ENCODE measurements at regions not wholly inside any gene's neighbourhood (a gene's known extent, or its start where the extent isn't known, plus 50 kb on each side); places are given as distances from the start of the nearest gene placed in this dataset.
A peak's percentile ranks its signal among the peaks of the same experiment; 100 is the strongest.

- peak overlapping the region; percentile 36 for H3K4me3 ChIP-seq (ENCODE audit: low read depth, low read length)
- peaks cover 9% of the 10 kb centered on the region for H3K4me1 ChIP-seq (ENCODE audit: control insufficient read depth, insufficient read depth, low read length)
- no peaks in the 10 kb centered on the region for H3K27me3 ChIP-seq (ENCODE audit: control insufficient read depth, insufficient read depth, low read length)
- H3K9me3 ChIP-seq (ENCODE audit: control insufficient read depth, insufficient read depth, low read length), result no peaks in the 10 kb centered on the region
- H3K9ac ChIP-seq (ENCODE audit: low read depth, low read length), result no peak overlapping the region
- H3K36me3 ChIP-seq (ENCODE audit: control insufficient read depth, insufficient read depth, low read length), result no peaks in the 10 kb centered on the region
Measured at GRCh38 chr6:27066802-27067201, 180.7 kb upstream of the PRSS16 start.

GRCh38 chr6:27073441-27073840 lies 174.1 kb upstream of the PRSS16 start:
- no peak overlapping the region for H3K4me3 ChIP-seq (ENCODE audit: low read depth, low read length)
- no peaks in the 10 kb centered on the region for H3K27me3 ChIP-seq (ENCODE audit: control insufficient read depth, insufficient read depth, low read length)
- H3K9ac ChIP-seq (ENCODE audit: low read depth, low read length), result no peak overlapping the region
- H3K4me1 ChIP-seq (ENCODE audit: control insufficient read depth, insufficient read depth, low read length), result no peaks in the 10 kb centered on the region
- no peaks in the 10 kb centered on the region for H3K36me3 ChIP-seq (ENCODE audit: control insufficient read depth, insufficient read depth, low read length)
- no peaks in the 10 kb centered on the region for H3K9me3 ChIP-seq (ENCODE audit: control insufficient read depth, insufficient read depth, low read length)

- no peaks in the 10 kb centered on the region for H3K27me3 ChIP-seq (ENCODE audit: control insufficient read depth, insufficient read depth, low read length)
- no peaks in the 10 kb centered on the region for H3K9me3 ChIP-seq (ENCODE audit: control insufficient read depth, insufficient read depth, low read length)
- H3K36me3 ChIP-seq (ENCODE audit: control insufficient read depth, insufficient read depth, low read length), result no peaks in the 10 kb centered on the region
- H3K4me3 ChIP-seq (ENCODE audit: low read depth, low read length), result no peak overlapping the region
- H3K4me1 ChIP-seq (ENCODE audit: control insufficient read depth, insufficient read depth, low read length), result no peaks in the 10 kb centered on the region
- H3K9ac ChIP-seq (ENCODE audit: low read depth, low read length), result no peak overlapping the region
Measured at GRCh38 chr6:27076116-27076515, 171.4 kb upstream of the PRSS16 start.

- H3K36me3 ChIP-seq (ENCODE audit: control insufficient read depth, insufficient read depth, low read length), result no peaks in the 10 kb centered on the region
- H3K9me3 ChIP-seq (ENCODE audit: control insufficient read depth, insufficient read depth, low read length), result no peaks in the 10 kb centered on the region
- peak overlapping the region; percentile 28 for H3K9ac ChIP-seq (ENCODE audit: low read depth, low read length)
- H3K4me1 ChIP-seq (ENCODE audit: control insufficient read depth, insufficient read depth, low read length), result no peaks in the 10 kb centered on the region
- peak overlapping the region; percentile 58 for H3K4me3 ChIP-seq (ENCODE audit: low read depth, low read length)
- no peaks in the 10 kb centered on the region for H3K27me3 ChIP-seq (ENCODE audit: control insufficient read depth, insufficient read depth, low read length)
Measured at GRCh38 chr6:27078734-27079357, 168.7 kb upstream of the PRSS16 start.

- Histone ChIP-seq H3K36me3 (ENCODE audit: control insufficient read depth, insufficient read depth, low read length) (no peaks in the 10 kb centered on the region), H3K27me3 (ENCODE audit: control insufficient read depth, insufficient read depth, low read length) (no peaks in the 10 kb centered on the region), H3K9me3 (ENCODE audit: control insufficient read depth, insufficient read depth, low read length) (no peaks in the 10 kb centered on the region), H3K9ac (ENCODE audit: low read depth, low read length) (no peak overlapping the region), H3K4me1 (ENCODE audit: control insufficient read depth, insufficient read depth, low read length) (no peaks in the 10 kb centered on the region), H3K4me3 (ENCODE audit: low read depth, low read length) (no peak overlapping the region)
Measured at GRCh38 chr6:27081188-27081587, 166.3 kb upstream of the PRSS16 start.

GRCh38 chr6:27081931-27082330 lies 165.6 kb upstream of the PRSS16 start:
- H3K9ac ChIP-seq (ENCODE audit: low read depth, low read length), result no peak overlapping the region
- H3K27me3 ChIP-seq (ENCODE audit: control insufficient read depth, insufficient read depth, low read length), result no peaks in the 10 kb centered on the region
- no peak overlapping the region for H3K4me3 ChIP-seq (ENCODE audit: low read depth, low read length)
- H3K36me3 ChIP-seq (ENCODE audit: control insufficient read depth, insufficient read depth, low read length), result no peaks in the 10 kb centered on the region
- H3K4me1 ChIP-seq (ENCODE audit: control insufficient read depth, insufficient read depth, low read length), result no peaks in the 10 kb centered on the region
- no peaks in the 10 kb centered on the region for H3K9me3 ChIP-seq (ENCODE audit: control insufficient read depth, insufficient read depth, low read length)

- Histone ChIP-seq H3K27me3 (ENCODE audit: control insufficient read depth, insufficient read depth, low read length) (no peaks in the 10 kb centered on the region), H3K36me3 (ENCODE audit: control insufficient read depth, insufficient read depth, low read length) (no peaks in the 10 kb centered on the region)
Measured at GRCh38 chr6:27088068-27088467, 159.4 kb upstream of the PRSS16 start.

GRCh38 chr6:27091661-27092315 lies 155.7 kb upstream of the PRSS16 start:
- peaks cover 10% of the 10 kb centered on the region for H3K27me3 ChIP-seq (ENCODE audit: control insufficient read depth, insufficient read depth, low read length)
- H3K4me3 ChIP-seq (ENCODE audit: low read depth, low read length), result peak overlapping the region; percentile 82
- H3K9me3 ChIP-seq (ENCODE audit: control insufficient read depth, insufficient read depth, low read length), result no peaks in the 10 kb centered on the region
- peak overlapping the region; percentile 40 for H3K9ac ChIP-seq (ENCODE audit: low read depth, low read length)
- no peaks in the 10 kb centered on the region for H3K36me3 ChIP-seq (ENCODE audit: control insufficient read depth, insufficient read depth, low read length)
- H3K4me1 ChIP-seq (ENCODE audit: control insufficient read depth, insufficient read depth, low read length), result no peaks in the 10 kb centered on the region

More at GRCh38 chr6:27088068-27088467, 159.4 kb upstream of the PRSS16 start:
- H3K4me1 ChIP-seq (ENCODE audit: control insufficient read depth, insufficient read depth, low read length), result no peaks in the 10 kb centered on the region
- H3K9ac ChIP-seq (ENCODE audit: low read depth, low read length), result no peak overlapping the region
- no peaks in the 10 kb centered on the region for H3K9me3 ChIP-seq (ENCODE audit: control insufficient read depth, insufficient read depth, low read length)
- no peak overlapping the region for H3K4me3 ChIP-seq (ENCODE audit: low read depth, low read length)

- H3K4me3 ChIP-seq (ENCODE audit: low read depth, low read length), result peak overlapping the region; percentile 82
- H3K4me1 ChIP-seq (ENCODE audit: control insufficient read depth, insufficient read depth, low read length), result no peaks in the 10 kb centered on the region
- no peaks in the 10 kb centered on the region for H3K36me3 ChIP-seq (ENCODE audit: control insufficient read depth, insufficient read depth, low read length)
- no peaks in the 10 kb centered on the region for H3K9me3 ChIP-seq (ENCODE audit: control insufficient read depth, insufficient read depth, low read length)
- peaks cover 10% of the 10 kb centered on the region for H3K27me3 ChIP-seq (ENCODE audit: control insufficient read depth, insufficient read depth, low read length)
- peak overlapping the region; percentile 40 for H3K9ac ChIP-seq (ENCODE audit: low read depth, low read length)
Measured at GRCh38 chr6:27092316-27092692, 155.2 kb upstream of the PRSS16 start.

- no peak overlapping the region for H3K9ac ChIP-seq (ENCODE audit: low read depth, low read length)
- H3K36me3 ChIP-seq (ENCODE audit: control insufficient read depth, insufficient read depth, low read length), result no peaks in the 10 kb centered on the region
- H3K27me3 ChIP-seq (ENCODE audit: control insufficient read depth, insufficient read depth, low read length), result peaks cover 10% of the 10 kb centered on the region
- peak overlapping the region; percentile 83 for H3K4me3 ChIP-seq (ENCODE audit: low read depth, low read length)
- H3K4me1 ChIP-seq (ENCODE audit: control insufficient read depth, insufficient read depth, low read length), result peaks cover 2% of the 10 kb centered on the region
- H3K9me3 ChIP-seq (ENCODE audit: control insufficient read depth, insufficient read depth, low read length), result no peaks in the 10 kb centered on the region
Measured at GRCh38 chr6:27095914-27096313, 151.6 kb upstream of the PRSS16 start.

- peaks cover 2% of the 10 kb centered on the region for H3K4me1 ChIP-seq (ENCODE audit: control insufficient read depth, insufficient read depth, low read length)
- peaks cover 10% of the 10 kb centered on the region for H3K27me3 ChIP-seq (ENCODE audit: control insufficient read depth, insufficient read depth, low read length)
- H3K36me3 ChIP-seq (ENCODE audit: control insufficient read depth, insufficient read depth, low read length), result no peaks in the 10 kb centered on the region
- peak overlapping the region; percentile 48 for H3K9ac ChIP-seq (ENCODE audit: low read depth, low read length)
- H3K9me3 ChIP-seq (ENCODE audit: control insufficient read depth, insufficient read depth, low read length), result no peaks in the 10 kb centered on the region
- peak overlapping the region; percentile 83 for H3K4me3 ChIP-seq (ENCODE audit: low read depth, low read length)
Measured at GRCh38 chr6:27096834-27097511, 150.5 kb upstream of the PRSS16 start.

- Histone ChIP-seq H3K4me3 (ENCODE audit: low read depth, low read length) (no peak overlapping the region), H3K27me3 (ENCODE audit: control insufficient read depth, insufficient read depth, low read length) (peaks cover 10% of the 10 kb centered on the region), H3K4me1 (ENCODE audit: control insufficient read depth, insufficient read depth, low read length) (peaks cover 2% of the 10 kb centered on the region), H3K9ac (ENCODE audit: low read depth, low read length) (no peak overlapping the region), H3K36me3 (ENCODE audit: control insufficient read depth, insufficient read depth, low read length) (no peaks in the 10 kb centered on the region), H3K9me3 (ENCODE audit: control insufficient read depth, insufficient read depth, low read length) (no peaks in the 10 kb centered on the region)
Measured at GRCh38 chr6:27098956-27099355, 148.5 kb upstream of the PRSS16 start.
